Spinal cord (tissue), 9 donors: ENCODE measurements at regions not wholly inside any gene's neighbourhood (a gene's known extent, or its start where the extent isn't known, plus 50 kb on each side); places are given as distances from the start of the nearest gene placed in this dataset.
"Not testable (repeated sequence)": the region's sequence is repeated elsewhere in the genome, so short reads cannot be mapped to it uniquely, and the experiment has no call there.

Experiments used
- DNase-seq, 6 donors: peaks; one replicate each; pipeline versions ENCODE4 v3.0.0 to v3.0.0-alpha.2; 2013 to 2015; ENCODE audit warnings: low spot score in 6 of 6, low read depth in 4 of 6
- H3K27ac ChIP-seq: one replicate; pipeline ENCODE4 v1.5.1; 2013; ENCODE audit warnings: low read depth, low read length, control low read depth
- H3K27me3 ChIP-seq: one replicate; pipeline ENCODE4 v1.6.1; 2013; ENCODE audit warnings: low read length; ENCODE audit not compliant: control insufficient read depth, insufficient read depth
- H3K36me3 ChIP-seq: one replicate; pipeline ENCODE4 v1.6.1; 2013; ENCODE audit warnings: low read length; ENCODE audit not compliant: control insufficient read depth, insufficient read depth
- H3K4me1 ChIP-seq: one replicate; pipeline ENCODE4 v1.6.1; 2013; ENCODE audit warnings: low read length; ENCODE audit not compliant: control insufficient read depth, insufficient read depth
- H3K4me3 ChIP-seq: one replicate; pipeline ENCODE4 v1.5.1; 2013; ENCODE audit warnings: low read depth, low read length, control low read depth
- H3K9me3 ChIP-seq: one replicate; pipeline ENCODE4 v1.6.1; 2013; ENCODE audit warnings: low read length; ENCODE audit not compliant: control insufficient read depth, insufficient read depth
- WGBS: methylation state at CpG from one replicate; pipeline ENCODE4 v1.1.5; 2013; ENCODE audit warnings: missing lambda C conversion rate; ENCODE audit not compliant: insufficient coverage; 5-methylcytosine and 5-hydroxymethylcytosine counted together
- donor health status: healthy.

DNA sequence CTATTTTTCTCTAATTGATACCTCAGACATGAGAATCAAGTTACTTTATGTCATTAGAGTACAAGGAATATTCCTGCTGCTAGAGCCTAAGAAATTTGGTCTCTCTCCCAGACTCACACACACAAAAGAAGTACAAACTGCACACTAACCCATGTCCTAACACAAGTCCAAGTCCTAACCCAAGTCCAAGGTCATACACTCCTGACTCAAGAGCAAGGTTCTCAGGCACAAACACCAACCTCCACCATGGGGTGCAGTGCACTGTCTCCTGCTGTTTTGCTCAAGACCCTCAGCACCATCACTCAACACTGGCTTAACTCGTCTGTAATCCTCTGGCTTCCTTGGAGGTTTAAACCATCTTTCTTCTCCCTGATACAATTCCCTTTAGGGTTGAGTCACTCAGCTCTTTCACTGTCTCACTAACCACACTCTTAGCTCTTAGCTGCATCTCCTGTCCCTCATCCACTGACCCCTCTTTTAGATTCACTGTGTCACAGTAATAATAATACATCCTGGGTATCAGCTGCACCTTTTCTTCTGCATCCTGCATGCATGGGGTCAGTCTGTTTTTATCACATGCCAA lies 129.8 kb downstream of the BCL2L11 start:
- Histone ChIP-seq H3K27me3 (no peaks in the 10 kb centered on the region), H3K4me3 (no peak overlapping the region), H3K36me3 (no peaks in the 10 kb centered on the region), H3K4me1 (no peaks in the 10 kb centered on the region), H3K9me3 (no peaks in the 10 kb centered on the region), H3K27ac (no peak overlapping the region)
- no peak for DNase-seq
- 62% methylated on average over 1 of the region's 1 CpG for WGBS

DNA sequence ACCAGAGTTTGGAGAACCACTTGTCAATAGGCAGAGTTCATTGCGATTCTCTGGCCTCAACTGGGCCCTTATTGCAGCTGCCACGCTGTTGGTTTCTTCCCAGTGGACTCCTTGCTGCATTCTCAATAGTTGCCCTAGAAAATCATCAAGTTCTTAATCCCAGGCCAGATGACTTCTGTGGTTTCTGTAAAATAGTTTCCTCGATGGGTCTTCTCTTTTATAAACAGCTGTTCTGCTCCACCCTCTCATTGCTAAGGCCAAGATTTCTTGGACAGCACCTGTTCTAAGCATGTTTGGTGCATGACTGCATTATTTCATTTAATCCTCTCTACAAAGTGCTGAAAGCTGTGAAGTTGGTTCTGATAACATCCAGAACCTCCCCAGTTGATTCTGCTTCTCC lies 131.0 kb downstream of the BCL2L11 start:
- H3K27ac ChIP-seq, result no peak overlapping the region
- no peaks in the 10 kb centered on the region for H3K27me3 ChIP-seq
- H3K4me3 ChIP-seq, result no peak overlapping the region
- DNase-seq, result no peak
- 100% methylated on average over 2 of the region's 3 CpGs for WGBS
- H3K4me1 ChIP-seq, result no peaks in the 10 kb centered on the region
- no peaks in the 10 kb centered on the region for H3K9me3 ChIP-seq
- no peaks in the 10 kb centered on the region for H3K36me3 ChIP-seq

DNA sequence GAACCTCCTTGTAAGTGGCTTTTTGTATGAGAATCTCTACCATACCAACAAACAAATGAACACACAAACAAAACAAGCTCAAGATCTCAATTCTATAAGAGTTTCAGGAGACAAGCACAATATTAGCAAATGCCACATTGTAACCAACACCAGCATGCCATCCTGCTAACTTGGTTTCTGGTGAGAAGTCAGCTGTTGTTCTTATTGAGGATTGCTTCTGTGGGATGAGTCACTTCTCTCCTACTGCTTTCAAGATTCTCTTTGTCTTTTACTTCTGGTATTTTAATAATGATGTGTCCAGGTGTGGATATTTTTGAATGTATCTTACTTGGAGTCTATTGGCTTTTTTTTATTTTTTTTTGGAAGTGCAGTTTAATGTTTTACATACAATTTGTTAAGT lies 131.7 kb downstream of the BCL2L11 start:
- Histone ChIP-seq H3K27ac (no peak overlapping the region), H3K9me3 (no peaks in the 10 kb centered on the region), H3K4me1 (no peaks in the 10 kb centered on the region), H3K36me3 (no peaks in the 10 kb centered on the region), H3K4me3 (no peak overlapping the region), H3K27me3 (no peaks in the 10 kb centered on the region)
- DNase-seq, result no peak

DNA sequence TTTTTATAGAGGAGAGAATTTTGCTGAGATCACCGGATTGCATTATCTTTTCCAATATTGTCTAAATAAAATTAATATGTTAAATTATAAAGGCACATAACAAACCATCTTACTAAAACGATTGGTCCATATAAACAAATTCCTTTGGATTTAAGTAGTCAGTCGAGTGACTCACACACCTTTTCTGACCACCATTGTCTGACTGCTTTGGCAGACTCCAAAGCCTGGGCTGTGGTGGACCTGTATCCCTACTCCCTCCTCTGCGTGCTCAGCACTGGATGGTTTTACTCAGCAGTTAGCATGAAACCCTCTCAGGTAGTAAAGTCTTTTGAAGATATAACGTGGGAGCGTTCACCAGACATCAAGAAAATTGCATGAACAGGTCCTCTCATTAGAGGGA lies 134.2 kb downstream of the BCL2L11 start:
- H3K4me3 ChIP-seq, H3K27ac ChIP-seq, H3K27me3 ChIP-seq, H3K4me1 ChIP-seq, H3K9me3 ChIP-seq, H3K36me3 ChIP-seq, DNase-seq: not testable (repeated sequence)
- WGBS, result 100% methylated on average over 1 of the region's 6 CpGs

DNA sequence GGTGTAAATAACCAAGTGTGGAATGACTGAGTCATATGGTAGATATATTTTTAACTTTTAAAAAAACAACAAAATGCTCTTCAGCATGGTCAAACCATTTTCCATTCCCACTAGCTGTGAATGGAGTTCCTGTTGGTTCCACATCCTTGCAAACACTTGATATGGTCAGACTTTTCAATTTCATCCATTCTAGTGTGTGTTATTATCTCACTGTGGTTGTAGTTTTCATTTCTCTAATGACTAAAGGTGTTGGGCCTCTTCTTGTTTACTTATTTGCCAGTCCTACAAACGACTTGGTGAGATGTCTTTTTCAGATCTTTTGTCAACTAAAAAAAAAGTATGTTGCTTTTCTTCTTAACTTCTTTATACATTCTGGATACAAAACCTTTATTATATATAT lies 135.9 kb downstream of the BCL2L11 start:
- not testable (repeated sequence) for H3K36me3 ChIP-seq, H3K27me3 ChIP-seq, H3K9me3 ChIP-seq, H3K4me3 ChIP-seq, H3K4me1 ChIP-seq, DNase-seq, H3K27ac ChIP-seq
- no CpG with 5 or more reads among the region's 1 CpG for WGBS

DNA sequence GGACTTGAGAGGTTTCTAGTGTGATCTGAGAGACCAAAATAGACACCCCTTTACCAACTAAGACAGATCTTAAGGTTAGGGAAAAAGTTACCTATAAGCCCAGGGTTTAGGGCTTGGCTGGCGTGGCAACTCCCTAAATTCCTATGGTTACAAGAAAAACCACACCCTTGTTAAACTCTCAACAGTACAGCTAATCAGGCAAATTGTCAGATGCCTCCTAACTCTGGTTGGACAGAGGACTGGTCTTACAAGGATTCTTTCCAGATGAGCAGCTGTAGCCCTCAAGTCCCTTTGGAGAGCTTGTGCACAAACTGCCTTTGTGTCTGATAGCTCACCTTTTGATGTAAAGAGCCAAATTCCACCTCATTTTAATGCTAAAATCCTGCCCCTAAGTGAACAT lies 136.9 kb downstream of the BCL2L11 start:
- not testable (repeated sequence) for H3K9me3 ChIP-seq, DNase-seq, H3K4me1 ChIP-seq, H3K36me3 ChIP-seq, H3K27ac ChIP-seq, H3K27me3 ChIP-seq, H3K4me3 ChIP-seq
- whole genome bisulfite sequencing, result no CpG with 5 or more reads among the region's 1 CpG

DNA sequence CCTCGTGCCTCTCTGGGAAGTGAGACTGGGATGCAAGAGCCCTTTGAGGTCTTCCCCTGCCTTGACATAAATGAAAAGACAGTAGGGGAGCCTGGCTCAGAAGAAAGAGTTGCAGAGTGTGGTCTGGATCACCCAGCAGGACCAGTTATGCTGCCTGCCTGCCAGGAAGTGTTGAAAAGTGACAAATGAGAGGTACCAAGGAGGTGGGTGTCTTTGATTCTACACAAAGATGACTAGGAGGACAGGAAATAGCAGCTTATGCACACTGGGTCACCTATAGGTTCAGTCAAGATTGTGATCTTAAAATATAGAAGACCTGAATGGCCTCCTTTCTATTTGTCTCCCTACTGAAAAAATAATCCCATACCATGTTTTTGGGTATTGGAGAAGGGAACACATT lies 137.6 kb downstream of the BCL2L11 start:
- WGBS, result no CpG with 5 or more reads among the region's 1 CpG
- DNase-seq, H3K4me3 ChIP-seq, H3K4me1 ChIP-seq, H3K27ac ChIP-seq, H3K36me3 ChIP-seq, H3K9me3 ChIP-seq, H3K27me3 ChIP-seq: not testable (repeated sequence)

DNA sequence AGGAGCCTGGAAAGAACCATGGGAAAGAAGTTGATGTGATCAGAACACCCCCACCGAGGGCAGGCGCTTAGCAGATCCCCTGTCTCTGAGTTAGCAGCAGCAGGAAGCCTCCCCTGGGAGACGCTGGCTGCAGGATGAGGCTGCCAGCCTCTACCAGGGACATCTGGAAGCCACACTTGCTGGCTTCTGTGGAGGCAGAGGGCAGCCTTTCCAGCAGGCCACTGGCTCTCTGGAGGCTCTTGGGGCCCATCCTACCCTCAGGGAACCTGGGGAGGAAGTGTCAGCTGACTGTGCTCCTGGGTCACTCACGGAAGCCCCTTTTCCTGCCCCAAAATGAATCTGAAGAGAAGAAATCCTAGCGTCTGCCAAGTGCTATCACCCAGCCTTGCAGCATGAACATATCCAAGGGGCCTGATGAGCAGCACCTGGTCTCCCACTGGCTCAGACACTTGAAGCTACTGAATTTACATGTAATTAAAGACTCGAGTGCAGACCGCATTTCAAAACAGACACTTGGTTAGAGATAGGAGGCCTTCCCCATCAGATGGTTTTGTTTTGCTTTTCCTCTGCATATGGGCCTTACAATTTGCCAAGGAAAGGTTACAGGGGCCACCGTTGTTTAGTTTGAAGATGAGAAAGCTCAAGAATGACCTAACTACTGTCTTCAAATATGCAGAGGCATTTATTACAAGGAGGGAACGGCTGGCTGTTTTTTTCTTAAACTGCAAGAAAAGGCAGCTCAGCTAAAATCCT lies 142.1 kb downstream of the BCL2L11 start:
- not testable (repeated sequence) for H3K27ac ChIP-seq, H3K27me3 ChIP-seq, H3K9me3 ChIP-seq, H3K36me3 ChIP-seq, H3K4me3 ChIP-seq, H3K4me1 ChIP-seq, DNase-seq
- WGBS, result 30% methylated on average over 1 of the region's 9 CpGs

DNA sequence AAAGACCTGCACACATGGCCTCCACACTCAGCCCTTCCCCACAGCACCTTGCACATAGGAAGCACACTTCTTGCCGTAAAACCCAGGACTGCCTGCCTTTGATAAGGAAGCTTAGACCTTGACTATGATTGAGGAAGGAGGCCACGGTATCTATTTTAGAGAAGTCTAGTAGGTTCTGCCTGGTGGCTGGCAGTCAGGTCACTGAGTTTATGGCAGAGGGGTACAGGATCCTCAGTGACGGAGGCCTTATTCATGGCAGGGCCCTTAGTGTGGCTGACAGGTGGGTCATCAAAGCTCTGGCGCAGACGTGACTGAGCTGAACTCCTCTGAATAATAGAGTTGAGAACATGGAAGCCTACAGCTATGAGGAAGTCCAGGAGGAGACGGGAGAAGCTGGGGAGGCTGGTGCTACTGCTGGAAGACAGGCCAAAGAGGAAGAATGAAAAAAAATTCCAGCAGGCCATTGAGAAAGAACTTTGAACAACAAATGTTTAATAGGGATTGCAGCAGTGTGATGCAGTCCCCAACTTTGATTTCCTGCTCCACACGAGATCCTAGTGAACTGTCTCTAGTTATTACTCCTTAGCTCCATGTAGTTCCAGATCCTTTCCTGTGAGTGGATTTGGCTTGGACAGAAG lies 142.8 kb downstream of the BCL2L11 start:
- not testable (repeated sequence) for H3K27ac ChIP-seq, H3K9me3 ChIP-seq, DNase-seq, H3K4me3 ChIP-seq, H3K36me3 ChIP-seq, H3K4me1 ChIP-seq, H3K27me3 ChIP-seq
- no CpG with 5 or more reads among the region's 7 CpGs for WGBS

DNA sequence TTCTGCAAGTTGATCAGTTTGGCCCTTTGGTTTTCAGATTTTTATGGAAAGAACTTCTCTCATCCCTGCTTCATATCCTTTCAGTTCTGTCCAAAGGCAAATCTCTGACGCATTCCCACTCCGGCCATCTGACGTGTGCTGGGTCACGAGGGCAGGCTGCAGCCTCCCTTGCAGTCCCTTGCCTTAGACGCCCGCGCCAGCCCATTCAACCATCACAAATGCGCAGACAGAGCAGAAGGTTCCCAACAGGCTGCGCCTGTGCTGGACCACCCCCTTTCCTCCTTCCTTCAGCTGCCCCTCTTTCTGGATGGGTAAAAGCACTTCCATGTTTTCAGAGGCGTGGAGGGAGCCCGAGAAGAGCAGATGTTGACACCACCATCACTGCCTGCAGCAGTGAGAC lies 144.2 kb downstream of the BCL2L11 start:
- 90% methylated on average over 8 of the region's 11 CpGs for WGBS
- not testable (repeated sequence) for H3K36me3 ChIP-seq, H3K27ac ChIP-seq, H3K4me1 ChIP-seq, H3K4me3 ChIP-seq, H3K9me3 ChIP-seq, H3K27me3 ChIP-seq, DNase-seq
